ENCODE measurements at regions not wholly inside any gene's neighbourhood (a gene's known extent, or its start where the extent isn't known, plus 50 kb on each side); places are given as distances from the start of the nearest gene placed in this dataset.

- Histone ChIP-seq H3K27me3 (no peaks in the 10 kb centered on the region), H3K36me3 (no peaks in the 10 kb centered on the region), H3K4me3 (ENCODE audit: low read depth in 1 of 2, low read length in 1 of 2) (no peak overlapping the region), H3K9me3 (no peaks in the 10 kb centered on the region), H3K27ac (no peak overlapping the region), H3K4me1 (ENCODE audit: control insufficient read depth in 1 of 2, insufficient read depth in 1 of 2, low read depth in 1 of 2, low read length in 1 of 2) (no peaks in the 10 kb centered on the region)
- TF ChIP-seq CTCF (IDR thresholded peaks at IDR 0.05) = no peak
Observed at GRCh38 chr16:51557670-51558069, 406.6 kb upstream of the SALL1 start.

- no peaks in the 10 kb centered on the region for H3K9me3 ChIP-seq
- H3K27ac ChIP-seq = no peak overlapping the region
- H3K4me1 ChIP-seq (ENCODE audit: control insufficient read depth in 1 of 2, insufficient read depth in 1 of 2, low read depth in 1 of 2, low read length in 1 of 2) = no peaks in the 10 kb centered on the region
- TF ChIP-seq CTCF (IDR thresholded peaks at IDR 0.05) = no peak
- no peaks in the 10 kb centered on the region for H3K27me3 ChIP-seq
- H3K36me3 ChIP-seq = no peaks in the 10 kb centered on the region
- H3K4me3 ChIP-seq (ENCODE audit: low read depth in 1 of 2, low read length in 1 of 2) = no peak overlapping the region
Observed at GRCh38 chr16:51556694-51557340, 405.7 kb upstream of the SALL1 start.

- Histone ChIP-seq H3K27me3 (no peaks in the 10 kb centered on the region), H3K4me1 (ENCODE audit: control insufficient read depth in 1 of 2, insufficient read depth in 1 of 2, low read depth in 1 of 2, low read length in 1 of 2) (no peaks in the 10 kb centered on the region), H3K9me3 (no peaks in the 10 kb centered on the region), H3K27ac (no peak overlapping the region), H3K4me3 (ENCODE audit: low read depth in 1 of 2, low read length in 1 of 2) (no peak overlapping the region), H3K36me3 (no peaks in the 10 kb centered on the region)
- TF ChIP-seq CTCF (IDR thresholded peaks at IDR 0.05) = no peak
Observed at GRCh38 chr16:51553910-51554309, 402.8 kb upstream of the SALL1 start.

- H3K9me3 ChIP-seq = no peaks in the 10 kb centered on the region
- H3K4me1 ChIP-seq (ENCODE audit: control insufficient read depth in 1 of 2, insufficient read depth in 1 of 2, low read depth in 1 of 2, low read length in 1 of 2) = no peaks in the 10 kb centered on the region
- H3K36me3 ChIP-seq = no peaks in the 10 kb centered on the region
- no peak overlapping the region for H3K27ac ChIP-seq
- no peak overlapping the region for H3K4me3 ChIP-seq (ENCODE audit: low read depth in 1 of 2, low read length in 1 of 2)
- H3K27me3 ChIP-seq = no peaks in the 10 kb centered on the region
- TF ChIP-seq CTCF (IDR thresholded peaks at IDR 0.05) = no peak
Observed at GRCh38 chr16:51553314-51553713, 402.2 kb upstream of the SALL1 start.

GRCh38 chr16:51550800-51551347 is 399.8 kb upstream of the SALL1 start:
- H3K9me3 ChIP-seq = no peaks in the 10 kb centered on the region
- no peaks in the 10 kb centered on the region for H3K4me1 ChIP-seq (ENCODE audit: control insufficient read depth in 1 of 2, insufficient read depth in 1 of 2, low read depth in 1 of 2, low read length in 1 of 2)
- TF ChIP-seq CTCF (IDR thresholded peaks at IDR 0.05) = no peak
- no peak overlapping the region for H3K4me3 ChIP-seq (ENCODE audit: low read depth in 1 of 2, low read length in 1 of 2)
- no peaks in the 10 kb centered on the region for H3K27me3 ChIP-seq
- no peak overlapping the region for H3K27ac ChIP-seq
- H3K36me3 ChIP-seq = no peaks in the 10 kb centered on the region
